PC-9 (cell line): ENCODE measurements at regions not wholly inside any gene's neighbourhood (a gene's known extent, or its start where the extent isn't known, plus 50 kb on each side); places are given as distances from the start of the nearest gene placed in this dataset.

ENCODE experiments used
- BruUV-seq: library from RNA; stranded (reverse); fragments of 400-500 nt; replicated peaks from 2 replicates; lab custom pipeline; 2021; lab: Mats Ljungman, UMichigan
- CTCF ChIA-PET: fragments of 300-600 bp; sonication (Branson Sonifier 250); formaldehyde crosslinking; loops from one replicate; lab custom pipeline; 2022; ENCODE audit warnings: antibody characterized with exemption; lab: Charles Lee
- POLR2A ChIA-PET: fragments of 300-600 bp; sonication (Branson Sonifier 250); formaldehyde crosslinking; loops from one replicate; lab custom pipeline; 2022; ENCODE audit warnings: antibody characterized with exemption; ENCODE audit not compliant: unreplicated experiment; lab: Charles Lee
- DNase-seq, 2 experiments: peaks; one replicate each; pipeline versions ENCODE4 v3.0.0 to v3.0.0-alpha.2; 2015 to 2022; ENCODE audit warnings: mixed read lengths in 1 of 2
- H2AFZ ChIP-seq: fragments of 200-600 bp; sonication (generic); 2 replicates; pipeline ENCODE4 v1.8.1; 2017; ENCODE audit warnings: antibody characterized with exemption
- H3F3A ChIP-seq: fragments of 200-600 bp; sonication (generic); 2 replicates; pipeline ENCODE4 v1.8.1; 2017; ENCODE audit warnings: antibody characterized with exemption, mild to moderate bottlenecking, low read depth; ENCODE audit not compliant: insufficient read depth
- H3K27ac ChIP-seq: fragments of 200-600 bp; sonication (generic); 2 replicates; pipeline ENCODE4 v1.6.1; 2016; ENCODE audit warnings: mixed run types
- H3K27me3 ChIP-seq: fragments of 200-600 bp; sonication (generic); 2 replicates; pipeline ENCODE4 v1.6.1; 2016; ENCODE audit warnings: low read depth, mixed run types; ENCODE audit not compliant: insufficient read depth
- H3K36me3 ChIP-seq: fragments of 200-600 bp; sonication (generic); 2 replicates; pipeline ENCODE4 v1.6.1; 2016; ENCODE audit warnings: low read depth, mixed run types
- H3K4me1 ChIP-seq: fragments of 200-600 bp; sonication (generic); replicated peaks from 2 replicates; pipeline ENCODE4 v1.6.1; 2016; ENCODE audit warnings: mixed run types; ENCODE audit not compliant: insufficient read depth
- H3K4me2 ChIP-seq: fragments of 200-600 bp; sonication (generic); 2 replicates; pipeline ENCODE4 v1.6.1; 2017; ENCODE audit warnings: mixed run types
- H3K4me3 ChIP-seq: fragments of 200-600 bp; sonication (generic); 2 replicates; pipeline ENCODE4 v1.6.1; 2016; ENCODE audit warnings: mixed run types
- H3K79me2 ChIP-seq: fragments of 200-600 bp; sonication (generic); 2 replicates; pipeline ENCODE4 v1.6.1; 2017; ENCODE audit warnings: low read depth, mixed run types
- H3K9me2 ChIP-seq: fragments of 200-600 bp; sonication (generic); 2 replicates; pipeline ENCODE4 v1.8.1; 2017; ENCODE audit warnings: mild to moderate bottlenecking; ENCODE audit not compliant: insufficient read depth
- H3K9me3 ChIP-seq: fragments of 200-600 bp; sonication (generic); 2 replicates; pipeline ENCODE4 v1.8.1; 2016; ENCODE audit warnings: low read depth; ENCODE audit not compliant: insufficient read depth
- H4K20me1 ChIP-seq: fragments of 200-600 bp; sonication (generic); 2 replicates; pipeline ENCODE4 v1.8.1; 2017; ENCODE audit not compliant: insufficient read depth
- EZH2 ChIP-seq: fragments of 200-600 bp; sonication (generic); IDR thresholded peaks from 2 replicates; pipeline ENCODE4 v1.8.0; 2017; ENCODE audit warnings: antibody characterized with exemption, low read depth
- intact Hi-C: fragments of 100-400 bp; cut with micrococcal nuclease; formaldehyde crosslinking; loops from one replicate; pipeline ENCODE4 v1.10.0; 2022; ENCODE audit not compliant: unreplicated experiment
- TF ChIP-seq, protein P1 (sequence below): fragments of 200-600 bp; sonication (generic); conservative IDR thresholded peaks from 2 replicates; pipeline ENCODE4 v1.6.1; 2017; ENCODE audit warnings: mixed run types, antibody characterized with exemption, mild to moderate bottlenecking, moderate library complexity

DNA sequence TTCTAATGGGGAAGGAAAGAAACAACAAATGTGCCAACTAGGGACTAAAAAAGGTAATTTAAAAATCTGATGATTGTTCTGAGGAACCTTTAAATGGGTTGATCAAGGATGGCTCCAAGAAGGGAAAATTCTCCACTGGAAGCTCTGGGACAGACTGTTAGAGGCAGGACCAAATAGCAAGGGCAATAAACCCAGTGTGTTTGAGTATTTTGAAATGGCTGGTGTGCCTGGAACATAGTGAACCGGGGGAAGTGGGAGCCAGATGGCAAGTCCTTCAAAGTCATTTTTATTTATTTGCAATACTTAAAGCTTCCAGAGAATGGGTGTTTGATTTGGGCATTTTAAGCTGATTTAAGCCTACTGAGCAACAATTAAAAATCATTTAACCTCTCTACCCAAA, 587.7 kb upstream of the MEF2C start:
- intact Hi-C loops: no loop called here
- H2AFZ ChIP-seq: no peak overlapping the region
- no peak overlapping the region for H3K27ac ChIP-seq
- H3K79me2 ChIP-seq: no peaks in the 10 kb centered on the region
- H3K4me1 ChIP-seq: no peaks in the 10 kb centered on the region
- ChIA-PET POLR2A (no interaction called here), CTCF (no interaction called here)
- H3K9me2 ChIP-seq: no peaks in the 10 kb centered on the region
- TF ChIP-seq, protein P1, sequence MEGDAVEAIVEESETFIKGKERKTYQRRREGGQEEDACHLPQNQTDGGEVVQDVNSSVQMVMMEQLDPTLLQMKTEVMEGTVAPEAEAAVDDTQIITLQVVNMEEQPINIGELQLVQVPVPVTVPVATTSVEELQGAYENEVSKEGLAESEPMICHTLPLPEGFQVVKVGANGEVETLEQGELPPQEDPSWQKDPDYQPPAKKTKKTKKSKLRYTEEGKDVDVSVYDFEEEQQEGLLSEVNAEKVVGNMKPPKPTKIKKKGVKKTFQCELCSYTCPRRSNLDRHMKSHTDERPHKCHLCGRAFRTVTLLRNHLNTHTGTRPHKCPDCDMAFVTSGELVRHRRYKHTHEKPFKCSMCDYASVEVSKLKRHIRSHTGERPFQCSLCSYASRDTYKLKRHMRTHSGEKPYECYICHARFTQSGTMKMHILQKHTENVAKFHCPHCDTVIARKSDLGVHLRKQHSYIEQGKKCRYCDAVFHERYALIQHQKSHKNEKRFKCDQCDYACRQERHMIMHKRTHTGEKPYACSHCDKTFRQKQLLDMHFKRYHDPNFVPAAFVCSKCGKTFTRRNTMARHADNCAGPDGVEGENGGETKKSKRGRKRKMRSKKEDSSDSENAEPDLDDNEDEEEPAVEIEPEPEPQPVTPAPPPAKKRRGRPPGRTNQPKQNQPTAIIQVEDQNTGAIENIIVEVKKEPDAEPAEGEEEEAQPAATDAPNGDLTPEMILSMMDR: no peak
- TF ChIP-seq EZH2: no peak
- no peak overlapping the region for H3K4me2 ChIP-seq
- no peak overlapping the region for H3K4me3 ChIP-seq
- no peaks in the 10 kb centered on the region for H3K36me3 ChIP-seq
- H3K27me3 ChIP-seq: no peaks in the 10 kb centered on the region
- BruUV-seq: no TSS peak
- H3K9me3 ChIP-seq: no peaks in the 10 kb centered on the region
- H3F3A ChIP-seq: no peaks in the 10 kb centered on the region
- no peak for DNase-seq
- no peaks in the 10 kb centered on the region for H4K20me1 ChIP-seq

DNA sequence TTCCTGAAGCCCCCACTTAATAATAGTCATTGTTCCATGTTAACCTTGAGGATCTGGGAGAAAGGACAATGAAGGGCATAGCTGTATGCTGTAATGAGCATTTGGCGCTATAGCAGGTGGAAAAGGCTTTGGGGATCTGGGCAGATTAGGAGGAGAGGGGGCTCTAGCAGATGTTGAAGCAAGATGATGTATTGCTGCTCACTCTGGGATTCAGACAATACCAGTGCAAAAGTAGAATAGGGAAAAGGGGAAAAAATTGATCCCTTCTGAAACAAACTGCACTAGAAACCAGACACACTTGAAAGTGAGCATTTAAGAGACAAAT, 575.3 kb upstream of the MEF2C start:
- Histone ChIP-seq H3K4me3 (no peak overlapping the region), H2AFZ (no peak overlapping the region), H4K20me1 (no peaks in the 10 kb centered on the region), H3K79me2 (no peaks in the 10 kb centered on the region), H3K9me3 (no peaks in the 10 kb centered on the region), H3K9me2 (no peaks in the 10 kb centered on the region; the same call in 1 of the 2 replicates), H3K4me1 (no peaks in the 10 kb centered on the region), H3K36me3 (no peaks in the 10 kb centered on the region), H3K4me2 (no peak overlapping the region), H3K27ac (no peak overlapping the region), H3F3A (no peaks in the 10 kb centered on the region), H3K27me3 (no peaks in the 10 kb centered on the region)
- intact Hi-C loops: no loop called here
- DNase-seq: no peak
- ChIA-PET POLR2A (no interaction called here), CTCF (interaction anchor here (0.6 kb wide), 1 partner anchor 680 kb away, joined by 3 read pairs; no protein-coding TSS in a partner anchor)
- TF ChIP-seq, protein P1: no peak
- TF ChIP-seq EZH2: no peak
- BruUV-seq: no TSS peak

DNA sequence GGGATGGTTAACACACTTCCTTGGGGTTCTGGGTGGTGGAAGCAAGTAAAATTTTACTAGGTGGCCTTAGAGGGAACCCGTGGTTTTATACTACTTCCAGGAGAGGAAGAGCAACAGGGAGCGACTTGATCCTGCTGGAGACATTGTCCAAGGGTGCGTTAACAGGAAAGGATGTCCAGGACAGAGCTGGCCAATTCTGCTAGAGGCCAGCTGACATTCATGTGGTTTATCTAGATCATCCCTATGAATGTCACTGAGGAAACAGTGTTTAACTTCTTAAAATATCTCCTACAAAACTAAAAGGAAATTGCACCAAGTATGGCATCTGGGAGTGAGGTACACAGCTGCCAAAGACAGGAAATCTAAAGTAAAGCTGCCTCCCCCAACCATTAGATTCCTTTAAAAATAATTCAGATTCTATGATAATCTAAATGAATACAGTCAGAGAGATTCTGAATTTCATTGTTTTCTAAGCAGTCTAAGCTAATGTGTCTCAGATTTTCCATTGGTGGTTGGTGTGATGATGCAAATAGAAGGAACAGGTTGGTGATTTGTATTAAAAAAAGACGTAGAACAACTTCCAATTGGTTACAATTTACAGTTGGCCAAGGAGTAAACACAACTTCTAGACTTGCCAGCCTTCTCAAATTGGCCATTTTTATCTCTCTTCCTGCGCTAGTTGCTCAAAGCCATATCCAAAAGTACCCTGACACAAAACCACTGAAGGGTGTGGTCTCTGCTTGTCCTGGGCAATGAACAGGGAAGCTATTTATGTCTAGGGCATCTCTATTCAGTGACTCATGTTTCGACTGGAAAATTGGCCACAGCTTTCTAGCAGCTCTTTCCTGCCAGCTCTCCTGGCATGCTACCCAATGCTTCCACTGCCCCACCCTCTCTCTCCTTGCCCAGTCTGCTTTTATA, 574.7 kb upstream of the MEF2C start:
- DNase-seq: peak in 1 of 2 experiments; percentile 53
- no TSS peak for BruUV-seq
- no peaks in the 10 kb centered on the region for H4K20me1 ChIP-seq
- intact Hi-C loops: no loop called here
- POLR2A ChIA-PET: interaction anchor here (0.6 kb wide), 1 partner anchor 703 kb away, joined by 3 read pairs; no protein-coding TSS in a partner anchor
- no peaks in the 10 kb centered on the region for H3K79me2 ChIP-seq
- no peaks in the 10 kb centered on the region for H3K9me3 ChIP-seq
- no peak overlapping the region for H2AFZ ChIP-seq
- no peaks in the 10 kb centered on the region for H3F3A ChIP-seq
- H3K4me2 ChIP-seq: no peak overlapping the region
- H3K27ac ChIP-seq: no peak overlapping the region
- no peaks in the 10 kb centered on the region for H3K4me1 ChIP-seq
- no peaks in the 10 kb centered on the region for H3K27me3 ChIP-seq
- TF ChIP-seq, protein P1: no peak
- TF ChIP-seq EZH2: no peak
- CTCF ChIA-PET: interaction anchor here (0.6 kb wide), 2 partner anchors 559 to 681 kb away, joined by 3 read pairs; no protein-coding TSS in a partner anchor
- no peak overlapping the region for H3K4me3 ChIP-seq
- H3K36me3 ChIP-seq: no peaks in the 10 kb centered on the region
- H3K9me2 ChIP-seq: no peaks in the 10 kb centered on the region; the same call in 1 of the 2 replicates
